GM20431 (cell line): ENCODE measurements at regions not wholly inside any gene's neighbourhood (a gene's known extent, or its start where the extent isn't known, plus 50 kb on each side); places are given as distances from the start of the nearest gene placed in this dataset.

Experiments
- in situ Hi-C: fragments of 300-500 bp; cut with MseI, MboI; formaldehyde crosslinking; loops from one replicate; pipeline ENCODE4 v1.15.0; 2020; ENCODE audit warnings: low sequenced_read_pairs; ENCODE audit not compliant: unreplicated experiment

GRCh38 chr18:22467760-22468553 lies 50.2 kb upstream of the CTAGE1 start:
- in situ Hi-C loops, result no loop called here

GRCh38 chr18:22468554-22468891 lies 50.8 kb upstream of the CTAGE1 start:
- in situ Hi-C loops, result no loop called here

- in situ Hi-C loops, result no loop called here
Measured at GRCh38 chr18:22469061-22469734, 51.5 kb upstream of the CTAGE1 start.

GRCh38 chr18:22469926-22470247 lies 52.2 kb upstream of the CTAGE1 start:
- in situ Hi-C loops, result no loop called here

GRCh38 chr18:22470248-22471235 lies 52.8 kb upstream of the CTAGE1 start:
- in situ Hi-C loops, result no loop called here

- in situ Hi-C loops, result no loop called here
Measured at GRCh38 chr18:22471546-22472131, 53.9 kb upstream of the CTAGE1 start.

GRCh38 chr18:22473366-22473765 lies 55.7 kb upstream of the CTAGE1 start:
- in situ Hi-C loops, result no loop called here

- in situ Hi-C loops, result no loop called here
Measured at GRCh38 chr18:22475426-22476100, 57.8 kb upstream of the CTAGE1 start.

- in situ Hi-C loops, result no loop called here
Measured at GRCh38 chr18:22477222-22477621, 59.5 kb upstream of the CTAGE1 start.

- in situ Hi-C loops, result no loop called here
Measured at GRCh38 chr18:22482948-22483347, 65.2 kb upstream of the CTAGE1 start.

GRCh38 chr18:22483407-22483806 lies 65.7 kb upstream of the CTAGE1 start:
- in situ Hi-C loops, result no loop called here

GRCh38 chr18:22484471-22484870 lies 66.8 kb upstream of the CTAGE1 start:
- in situ Hi-C loops, result no loop called here

GRCh38 chr18:22485808-22486244 lies 68.1 kb upstream of the CTAGE1 start:
- in situ Hi-C loops, result no loop called here

GRCh38 chr18:22486667-22487066 lies 69.0 kb upstream of the CTAGE1 start:
- in situ Hi-C loops, result no loop called here

GRCh38 chr18:22488554-22488953 lies 70.8 kb upstream of the CTAGE1 start:
- in situ Hi-C loops, result no loop called here

- in situ Hi-C loops, result no loop called here
Measured at GRCh38 chr18:22489704-22490103, 72.0 kb upstream of the CTAGE1 start.

- in situ Hi-C loops, result no loop called here
Measured at GRCh38 chr18:22490429-22490846, 72.7 kb upstream of the CTAGE1 start.

- in situ Hi-C loops, result no loop called here
Measured at GRCh38 chr18:22493255-22493654, 75.5 kb upstream of the CTAGE1 start.

GRCh38 chr18:22493940-22494339 lies 76.2 kb upstream of the CTAGE1 start:
- in situ Hi-C loops, result no loop called here

- in situ Hi-C loops, result no loop called here
Measured at GRCh38 chr18:22494771-22495170, 77.1 kb upstream of the CTAGE1 start.
